Neural progenitor cell (in vitro differentiated cells): ENCODE measurements at regions not wholly inside any gene's neighbourhood (a gene's known extent, or its start where the extent isn't known, plus 50 kb on each side); places are given as distances from the start of the nearest gene placed in this dataset.

Source experiments
- DNase-seq: peaks from one replicate; pipeline ENCODE4 v3.0.0-alpha.2; 2016; ENCODE audit warnings: low spot score
- H2AFZ ChIP-seq: fragments of 200-600 bp; sonication (generic); replicated peaks from 2 replicates; pipeline ENCODE4 v1.6.1; 2016; ENCODE audit warnings: antibody characterized with exemption
- H3F3A ChIP-seq: fragments of 200-600 bp; sonication (generic); 2 replicates; pipeline ENCODE4 v1.6.1; 2016; ENCODE audit warnings: antibody characterized with exemption, low read depth
- H3K27ac ChIP-seq: fragments of 200-600 bp; sonication (generic); 2 replicates; pipeline ENCODE4 v1.5.1; 2016; ENCODE audit warnings: mild to moderate bottlenecking
- H3K27me3 ChIP-seq: fragments of 200-600 bp; sonication (generic); 2 replicates; pipeline ENCODE4 v1.6.1; 2016; ENCODE audit warnings: mild to moderate bottlenecking, moderate library complexity
- H3K36me3 ChIP-seq: fragments of 200-600 bp; sonication (generic); 2 replicates; pipeline ENCODE4 v1.5.1; 2016
- H3K4me1 ChIP-seq: fragments of 200-600 bp; sonication (generic); 2 replicates; pipeline ENCODE4 v1.6.1; 2016; ENCODE audit warnings: mixed run types
- H3K4me2 ChIP-seq: fragments of 200-600 bp; sonication (generic); 2 replicates; pipeline ENCODE4 v1.6.1; 2016
- H3K4me3 ChIP-seq: fragments of 200-600 bp; sonication (generic); 2 replicates; pipeline ENCODE4 v1.5.1; 2016
- H3K79me2 ChIP-seq: fragments of 200-600 bp; sonication (generic); 2 replicates; pipeline ENCODE4 v1.6.1; 2016; ENCODE audit warnings: low read depth
- H3K9ac ChIP-seq: fragments of 200-600 bp; sonication (generic); 2 replicates; pipeline ENCODE4 v1.6.1; 2016
- H3K9me3 ChIP-seq: fragments of 200-600 bp; sonication (generic); 2 replicates; pipeline ENCODE4 v1.5.1; 2016; ENCODE audit warnings: low read depth
- H4K20me1 ChIP-seq: fragments of 200-600 bp; sonication (generic); 2 replicates; pipeline ENCODE4 v1.6.1; 2016; ENCODE audit warnings: low read depth
- H3K27ac Mint-ChIP-seq: 3 replicates; pipeline ENCODE4 v1.8.0; 2021; ENCODE audit warnings: mixed read lengths
- H3K27me3 Mint-ChIP-seq: 2 replicates; pipeline ENCODE4 v1.8.0; 2022; ENCODE audit warnings: low read depth, mild to moderate bottlenecking, inconsistent platforms, moderate library complexity, mixed read lengths; ENCODE audit not compliant: insufficient read depth
- H3K36me3 Mint-ChIP-seq: 3 replicates; pipeline ENCODE4 v1.8.0; 2021; ENCODE audit warnings: mixed read lengths
- H3K4me1 Mint-ChIP-seq: 3 replicates; pipeline ENCODE4 v1.8.0; 2021; ENCODE audit warnings: mixed read lengths
- H3K4me3 Mint-ChIP-seq: 3 replicates; pipeline ENCODE4 v1.8.0; 2021; ENCODE audit warnings: mild to moderate bottlenecking, moderate library complexity, mixed read lengths
- H3K9me3 Mint-ChIP-seq: 3 replicates; pipeline ENCODE4 v1.8.0; 2020; ENCODE audit warnings: mixed read lengths
- CTCF ChIP-seq: fragments of 200-600 bp; sonication (generic); IDR thresholded peaks from 2 replicates; pipeline ENCODE4 v1.5.1; 2017; ENCODE audit warnings: antibody characterized with exemption, mild to moderate bottlenecking
- EZH2 ChIP-seq: fragments of 200-600 bp; sonication (generic); IDR thresholded peaks from 2 replicates; pipeline ENCODE4 v1.6.1; 2017; ENCODE audit warnings: antibody characterized with exemption, mild to moderate bottlenecking, moderate library complexity
- EZH2phosphoT487 ChIP-seq: fragments of 200-600 bp; sonication (generic); IDR thresholded peaks from 2 replicates; pipeline ENCODE4 v1.6.1; 2017; ENCODE audit warnings: antibody characterized with exemption

GRCh38 chr6:103081126-103081525 lies 1687.6 kb downstream of the GRIK2 start:
- Histone ChIP-seq H3K36me3 (no peaks in the 10 kb centered on the region), H3F3A (no peaks in the 10 kb centered on the region), H3K4me1 (no peaks in the 10 kb centered on the region), H3K27ac (no peak overlapping the region), H3K9ac (no peak overlapping the region), H3K27me3 (no peaks in the 10 kb centered on the region), H3K4me2 (no peak overlapping the region), H3K79me2 (no peaks in the 10 kb centered on the region), H3K4me3 (no peak overlapping the region), H2AFZ (no peak overlapping the region), H4K20me1 (no peaks in the 10 kb centered on the region), H3K9me3 (no peaks in the 10 kb centered on the region)
- Mint-ChIP-seq H3K4me1 (no peaks in the 10 kb centered on the region), H3K9me3 (no peaks in the 10 kb centered on the region), H3K4me3 (no peak overlapping the region), H3K36me3 (no peaks in the 10 kb centered on the region), H3K27me3 (peaks cover 2% of the 10 kb centered on the region), H3K27ac (no peak overlapping the region)
- TF ChIP-seq EZH2 (no peak), CTCF (no peak), EZH2phosphoT487 (no peak)
- no peak for DNase-seq

- DNase-seq = no peak
- H3K79me2 ChIP-seq = no peaks in the 10 kb centered on the region
- no peaks in the 10 kb centered on the region for H3K27me3 ChIP-seq
- H3K36me3 Mint-ChIP-seq = no peaks in the 10 kb centered on the region
- no peak overlapping the region for H2AFZ ChIP-seq
- H4K20me1 ChIP-seq = no peaks in the 10 kb centered on the region
- H3K27ac Mint-ChIP-seq = no peak overlapping the region
- H3K9me3 ChIP-seq = no peaks in the 10 kb centered on the region
- H3K9ac ChIP-seq = no peak overlapping the region
- peaks cover 2% of the 10 kb centered on the region for H3K27me3 Mint-ChIP-seq
- H3K4me2 ChIP-seq = no peak overlapping the region
- TF ChIP-seq EZH2 (no peak), EZH2phosphoT487 (no peak), CTCF (no peak)
- H3K36me3 ChIP-seq = no peaks in the 10 kb centered on the region
- H3K4me1 ChIP-seq = no peaks in the 10 kb centered on the region
- no peaks in the 10 kb centered on the region for H3K9me3 Mint-ChIP-seq
- no peaks in the 10 kb centered on the region for H3K4me1 Mint-ChIP-seq
- no peaks in the 10 kb centered on the region for H3F3A ChIP-seq
- no peak overlapping the region for H3K4me3 ChIP-seq
- no peak overlapping the region for H3K4me3 Mint-ChIP-seq
- no peak overlapping the region for H3K27ac ChIP-seq
These were observed 1687.0 kb downstream of the GRIK2 start for GRCh38 chr6:103080497-103080896.

GRCh38 chr6:103079867-103080266 lies 1686.4 kb downstream of the GRIK2 start:
- no peak overlapping the region for H3K9ac ChIP-seq
- H4K20me1 ChIP-seq = no peaks in the 10 kb centered on the region
- H3K4me1 Mint-ChIP-seq = no peaks in the 10 kb centered on the region
- H3K4me1 ChIP-seq = no peaks in the 10 kb centered on the region
- H3K9me3 ChIP-seq = no peaks in the 10 kb centered on the region
- H3K4me3 Mint-ChIP-seq = no peak overlapping the region
- H3K4me3 ChIP-seq = no peak overlapping the region
- no peaks in the 10 kb centered on the region for H3K27me3 ChIP-seq
- no peaks in the 10 kb centered on the region for H3K79me2 ChIP-seq
- H2AFZ ChIP-seq = no peak overlapping the region
- no peaks in the 10 kb centered on the region for H3K36me3 Mint-ChIP-seq
- no peak overlapping the region for H3K27ac ChIP-seq
- H3K27ac Mint-ChIP-seq = no peak overlapping the region
- no peak overlapping the region for H3K4me2 ChIP-seq
- DNase-seq = no peak
- no peak for TF ChIP-seq EZH2phosphoT487
- no peak for TF ChIP-seq CTCF
- TF ChIP-seq EZH2 = no peak
- H3K27me3 Mint-ChIP-seq = peaks cover 2% of the 10 kb centered on the region
- no peaks in the 10 kb centered on the region for H3K9me3 Mint-ChIP-seq
- H3F3A ChIP-seq = no peaks in the 10 kb centered on the region
- H3K36me3 ChIP-seq = no peaks in the 10 kb centered on the region

- TF ChIP-seq EZH2phosphoT487 (no peak), EZH2 (no peak), CTCF (no peak)
- DNase-seq = no peak
- no peaks in the 10 kb centered on the region for H3K79me2 ChIP-seq
- Mint-ChIP-seq H3K4me3 (no peak overlapping the region), H3K27me3 (peaks cover 2% of the 10 kb centered on the region), H3K9me3 (peaks cover 16% of the 10 kb centered on the region), H3K36me3 (no peaks in the 10 kb centered on the region), H3K4me1 (no peaks in the 10 kb centered on the region), H3K27ac (no peak overlapping the region)
- no peaks in the 10 kb centered on the region for H3K27me3 ChIP-seq
- H3F3A ChIP-seq = no peaks in the 10 kb centered on the region
- H3K36me3 ChIP-seq = no peaks in the 10 kb centered on the region
- H3K9ac ChIP-seq = no peak overlapping the region
- H3K9me3 ChIP-seq = no peaks in the 10 kb centered on the region
- H2AFZ ChIP-seq = no peak overlapping the region
- no peak overlapping the region for H3K4me3 ChIP-seq
- no peaks in the 10 kb centered on the region for H3K4me1 ChIP-seq
- H3K27ac ChIP-seq = no peak overlapping the region
- H3K4me2 ChIP-seq = no peak overlapping the region
- H4K20me1 ChIP-seq = no peaks in the 10 kb centered on the region
These were observed 1668.6 kb downstream of the GRIK2 start for GRCh38 chr6:103062136-103062535.
